ENCODE measurements at regions not wholly inside any gene's neighbourhood (a gene's known extent, or its start where the extent isn't known, plus 50 kb on each side); places are given as distances from the start of the nearest gene placed in this dataset.

- TF ChIP-seq, protein P1, sequence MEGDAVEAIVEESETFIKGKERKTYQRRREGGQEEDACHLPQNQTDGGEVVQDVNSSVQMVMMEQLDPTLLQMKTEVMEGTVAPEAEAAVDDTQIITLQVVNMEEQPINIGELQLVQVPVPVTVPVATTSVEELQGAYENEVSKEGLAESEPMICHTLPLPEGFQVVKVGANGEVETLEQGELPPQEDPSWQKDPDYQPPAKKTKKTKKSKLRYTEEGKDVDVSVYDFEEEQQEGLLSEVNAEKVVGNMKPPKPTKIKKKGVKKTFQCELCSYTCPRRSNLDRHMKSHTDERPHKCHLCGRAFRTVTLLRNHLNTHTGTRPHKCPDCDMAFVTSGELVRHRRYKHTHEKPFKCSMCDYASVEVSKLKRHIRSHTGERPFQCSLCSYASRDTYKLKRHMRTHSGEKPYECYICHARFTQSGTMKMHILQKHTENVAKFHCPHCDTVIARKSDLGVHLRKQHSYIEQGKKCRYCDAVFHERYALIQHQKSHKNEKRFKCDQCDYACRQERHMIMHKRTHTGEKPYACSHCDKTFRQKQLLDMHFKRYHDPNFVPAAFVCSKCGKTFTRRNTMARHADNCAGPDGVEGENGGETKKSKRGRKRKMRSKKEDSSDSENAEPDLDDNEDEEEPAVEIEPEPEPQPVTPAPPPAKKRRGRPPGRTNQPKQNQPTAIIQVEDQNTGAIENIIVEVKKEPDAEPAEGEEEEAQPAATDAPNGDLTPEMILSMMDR (IDR thresholded peaks at IDR 0.05 in 2 of 3, conservative IDR thresholded peaks at IDR 0.05 in 1 of 3; ENCODE audit: borderline replicate concordance in 1 of 3, insufficient read depth in 1 of 3, low read depth in 2 of 3, low read length in 2 of 3): no peak
- TF ChIP-seq POLR2A (IDR thresholded peaks at IDR 0.05; ENCODE audit: borderline replicate concordance, extremely low read depth, insufficient read depth, insufficient read length) (no peak), RAD21 (IDR thresholded peaks at IDR 0.05; ENCODE audit: low read depth) (no peak), MAX (IDR thresholded peaks at IDR 0.05) (no peak), ELF1 (IDR thresholded peaks at IDR 0.05; ENCODE audit: borderline replicate concordance, low read depth) (no peak), SP1 (IDR thresholded peaks at IDR 0.05; ENCODE audit: low read depth) (no peak), ZBTB33 (IDR thresholded peaks at IDR 0.05; ENCODE audit: extremely low read depth, insufficient replicate concordance, low read length) (no peak), POLR2AphosphoS5 (IDR thresholded peaks at IDR 0.05; ENCODE audit: low read depth, low read length) (no peak), SIN3A (IDR thresholded peaks at IDR 0.05; ENCODE audit: low read depth) (no peak), SRF (IDR thresholded peaks at IDR 0.05; ENCODE audit: low read depth) (no peak), FOSL1 (IDR thresholded peaks at IDR 0.05; ENCODE audit: low read depth) (no peak)
- TF ChIP-seq, protein P2, sequence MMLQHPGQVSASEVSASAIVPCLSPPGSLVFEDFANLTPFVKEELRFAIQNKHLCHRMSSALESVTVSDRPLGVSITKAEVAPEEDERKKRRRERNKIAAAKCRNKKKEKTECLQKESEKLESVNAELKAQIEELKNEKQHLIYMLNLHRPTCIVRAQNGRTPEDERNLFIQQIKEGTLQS (IDR thresholded peaks at IDR 0.05): no peak
Observed at GRCh38 chr14:38851111-38851510, 251.9 kb downstream of the SEC23A start.

Measured in HCT116 (cell line).